GM18868 (cell line): ENCODE measurements at regions not wholly inside any gene's neighbourhood (a gene's known extent, or its start where the extent isn't known, plus 50 kb on each side); places are given as distances from the start of the nearest gene placed in this dataset.

Experiments used
- ATAC-seq: cut with Tn5 transposase; IDR thresholded peaks from one replicate; pipeline ENCODE4 v1.9.1; 2021; ENCODE audit warnings: mild to moderate bottlenecking, moderate library complexity; ENCODE audit not compliant: unreplicated experiment

DNA sequence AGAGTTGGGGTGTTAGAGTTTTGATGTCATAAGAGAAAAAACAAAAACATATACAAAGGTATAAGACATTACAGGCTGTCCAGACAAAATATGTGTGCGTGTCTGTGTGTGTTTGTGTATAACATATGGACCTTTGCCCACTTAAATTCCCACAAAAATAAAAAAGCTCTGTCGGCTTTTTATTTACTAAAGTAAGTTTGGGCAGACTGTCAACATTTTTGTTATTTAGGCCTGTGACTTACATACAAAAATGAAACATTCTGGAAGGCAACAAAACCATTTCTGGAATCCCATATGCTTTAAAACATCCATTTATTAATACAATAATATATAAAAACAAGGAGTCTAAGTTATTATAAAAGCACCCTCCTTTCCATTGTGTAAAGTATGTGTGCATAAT lies 960.1 kb upstream of the FAT3 start:
- ATAC-seq = no peak

DNA sequence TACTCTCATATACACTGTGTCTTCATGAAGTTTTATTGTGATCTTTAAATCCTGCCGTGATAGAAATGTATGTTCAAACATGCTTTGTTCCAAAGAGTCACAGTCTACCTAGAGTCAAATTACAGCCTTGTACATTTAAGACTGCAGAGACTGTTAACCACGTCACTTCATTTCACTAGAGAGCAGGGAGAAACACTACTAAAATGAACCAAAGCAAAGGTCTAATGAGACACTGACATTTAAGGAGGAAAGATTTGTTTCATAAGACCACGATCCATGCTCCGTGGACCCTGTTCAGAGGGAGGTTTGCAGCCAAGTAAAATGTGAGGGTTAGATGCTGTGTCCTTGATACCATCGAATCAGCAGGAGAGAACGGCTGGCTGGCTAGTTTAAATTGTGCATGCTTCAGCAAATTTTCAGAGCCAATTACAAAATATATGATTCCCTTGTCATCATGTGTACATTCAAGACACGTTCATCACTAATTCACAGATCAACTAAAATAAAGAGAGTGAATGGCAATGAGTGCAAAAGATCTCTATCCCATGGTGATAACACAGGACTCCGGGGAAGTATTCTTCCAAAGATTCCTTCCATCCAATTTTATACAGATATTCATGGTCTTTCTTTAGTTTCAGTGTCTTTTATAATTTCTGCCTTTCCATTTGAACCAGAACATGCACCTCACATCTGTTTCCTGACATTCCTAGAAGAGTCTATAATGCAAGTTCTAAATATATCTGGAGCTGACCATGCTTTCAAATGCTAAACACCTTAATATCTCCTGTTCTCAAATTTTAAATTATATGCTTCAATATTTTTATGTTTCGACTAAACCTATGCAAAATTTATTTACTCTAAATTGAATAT lies 960.9 kb upstream of the FAT3 start:
- no peak for ATAC-seq

- no peak for ATAC-seq
Measured at GRCh38 chr11:91261513-91261912, 963.1 kb upstream of the FAT3 start.

DNA sequence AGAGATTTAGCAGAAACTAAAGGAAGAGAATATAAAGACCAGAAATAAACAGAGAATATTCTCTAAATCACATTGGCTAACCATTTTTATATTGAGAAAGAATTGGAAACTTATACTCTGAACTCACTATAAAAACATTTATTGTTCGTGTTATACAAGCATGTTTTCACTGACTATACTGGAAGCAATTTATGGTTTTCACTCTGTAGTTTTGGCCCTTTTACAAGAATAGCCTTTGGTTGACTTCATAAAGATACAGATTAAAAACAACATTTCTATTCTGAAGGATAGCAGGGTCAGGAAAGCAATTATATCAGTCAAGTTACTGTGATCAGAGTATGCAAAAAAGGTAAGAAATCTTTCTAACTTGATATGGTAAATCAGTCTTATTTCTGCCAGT lies 965.7 kb upstream of the FAT3 start:
- no peak for ATAC-seq

DNA sequence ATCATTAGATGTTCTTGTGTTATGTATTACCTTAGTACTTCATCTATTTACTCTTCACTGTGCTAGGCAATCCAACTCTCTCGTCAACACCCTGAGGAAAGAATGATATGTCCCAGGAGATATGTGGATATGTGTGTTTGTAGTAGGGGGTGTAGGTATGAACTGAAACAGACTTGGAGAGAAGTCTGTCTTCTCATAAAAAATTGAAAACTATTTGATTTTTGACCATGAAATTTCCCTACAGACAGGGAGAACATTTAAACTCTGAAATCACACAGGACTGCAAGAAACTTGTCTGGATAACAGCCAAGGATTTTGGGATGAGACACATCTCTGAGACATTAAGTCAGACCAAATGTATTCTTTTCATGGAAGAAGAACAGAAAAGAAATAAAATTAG lies 967.0 kb upstream of the FAT3 start:
- ATAC-seq = no peak

GRCh38 chr11:91248199-91248807 lies 976.3 kb upstream of the FAT3 start:
- ATAC-seq = peak; percentile 77

- no peak for ATAC-seq
Measured at GRCh38 chr11:91247009-91247735, 977.4 kb upstream of the FAT3 start.

DNA sequence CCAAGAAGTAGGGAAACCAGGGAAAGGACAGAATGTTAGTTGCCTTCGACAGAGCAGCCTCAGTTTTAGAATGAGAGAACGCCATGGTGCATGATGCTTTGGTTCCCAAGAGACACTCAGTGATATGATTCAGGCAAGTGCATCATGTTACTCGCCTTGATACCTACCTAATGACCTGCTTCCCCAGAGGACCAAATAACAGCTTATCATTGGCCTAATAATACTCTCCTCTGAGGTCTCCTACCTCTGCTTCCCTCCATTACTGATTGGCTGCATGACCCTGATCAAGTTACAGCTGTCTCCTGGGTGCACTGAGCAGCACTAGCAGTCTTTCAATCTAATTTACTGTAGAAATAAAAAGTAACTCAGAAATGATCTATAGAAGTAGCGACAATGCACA lies 979.7 kb upstream of the FAT3 start:
- ATAC-seq = no peak

DNA sequence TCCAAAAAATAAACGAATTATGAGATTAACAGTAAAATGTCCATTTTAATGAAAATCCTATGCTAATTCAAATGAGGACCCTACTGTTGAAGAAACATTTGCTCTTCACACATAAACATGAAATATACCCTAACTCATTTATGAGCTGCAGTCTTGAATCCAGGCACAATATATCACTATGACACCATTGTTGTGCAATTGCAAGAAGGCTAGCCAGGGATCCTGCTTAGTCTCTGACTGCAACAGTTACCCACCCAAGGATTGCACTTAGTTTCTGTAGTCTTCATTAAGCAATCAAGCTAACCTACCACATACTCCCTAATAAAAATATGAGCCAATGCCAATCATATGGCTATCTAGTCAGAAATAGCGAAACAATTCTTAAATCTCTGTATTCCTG lies 981.0 kb upstream of the FAT3 start:
- no peak for ATAC-seq

DNA sequence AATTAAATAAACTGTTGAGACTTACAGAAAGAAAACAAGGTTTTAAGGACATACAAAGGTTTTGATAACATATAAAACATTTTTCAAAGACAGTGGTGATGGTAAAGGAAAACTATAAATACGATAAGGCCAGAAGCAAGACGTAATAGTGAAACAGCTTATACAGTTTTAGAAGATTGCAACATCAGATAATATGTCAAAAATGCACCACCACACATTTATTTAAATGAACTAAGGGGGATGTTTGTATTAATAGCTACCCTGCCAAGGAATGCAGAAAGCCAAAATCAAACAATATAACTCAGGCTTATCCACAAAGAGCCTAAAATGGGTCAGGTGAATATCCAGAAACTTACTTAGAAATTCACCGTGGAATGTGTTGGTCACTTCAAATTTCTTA lies 981.6 kb upstream of the FAT3 start:
- ATAC-seq = no peak

GRCh38 chr11:91241226-91241625 lies 983.4 kb upstream of the FAT3 start:
- ATAC-seq = no peak

- ATAC-seq = peak; percentile 50
Measured at GRCh38 chr11:91239359-91239758, 985.3 kb upstream of the FAT3 start.

DNA sequence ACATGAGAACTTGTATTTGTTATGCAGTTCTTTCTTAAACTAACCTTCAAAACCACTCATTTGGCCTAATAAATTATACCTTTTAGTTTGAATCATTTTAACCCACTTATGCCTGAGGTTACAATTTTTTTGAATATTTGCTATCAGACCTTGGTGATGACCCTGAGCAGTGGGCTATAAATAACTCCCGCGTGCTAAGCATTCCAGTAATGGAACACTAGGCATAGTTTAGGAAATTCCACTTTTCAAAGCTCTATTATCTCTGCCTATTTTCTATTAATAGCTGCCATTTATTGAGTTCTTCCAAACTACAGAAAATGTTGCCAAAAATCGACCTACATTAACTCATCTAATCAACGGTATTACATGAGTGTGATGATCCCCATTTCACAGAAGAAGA lies 993.4 kb upstream of the FAT3 start:
- ATAC-seq = no peak

- ATAC-seq = no peak
Measured at GRCh38 chr11:91230647-91231046, 994.0 kb upstream of the FAT3 start.

DNA sequence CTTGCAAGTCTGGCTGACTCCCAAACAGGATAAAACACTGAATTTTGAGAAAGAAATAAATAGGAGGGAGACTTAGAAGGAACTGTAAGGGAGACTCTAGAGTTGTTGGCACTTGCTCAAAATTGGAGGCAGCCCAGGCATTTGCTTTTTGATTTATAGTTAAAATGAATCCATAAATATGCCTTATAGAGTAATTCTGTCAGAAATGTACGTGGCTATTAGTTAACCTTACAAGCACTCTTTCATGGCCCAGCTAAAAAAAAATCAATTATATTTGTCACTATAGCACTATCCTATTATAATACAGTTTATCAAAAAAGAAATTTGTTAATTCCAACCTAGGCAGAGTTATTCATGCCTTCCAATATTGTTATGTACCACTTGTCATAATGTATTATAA lies 1000.0 kb upstream of the CHORDC1 start:
- ATAC-seq = no peak

- ATAC-seq = no peak
Measured at GRCh38 chr11:91220476-91221202, 997.8 kb upstream of the CHORDC1 start.

GRCh38 chr11:91219535-91219934 lies 996.7 kb upstream of the CHORDC1 start:
- ATAC-seq = no peak

GRCh38 chr11:91209751-91210150 lies 986.9 kb upstream of the CHORDC1 start:
- no peak for ATAC-seq

DNA sequence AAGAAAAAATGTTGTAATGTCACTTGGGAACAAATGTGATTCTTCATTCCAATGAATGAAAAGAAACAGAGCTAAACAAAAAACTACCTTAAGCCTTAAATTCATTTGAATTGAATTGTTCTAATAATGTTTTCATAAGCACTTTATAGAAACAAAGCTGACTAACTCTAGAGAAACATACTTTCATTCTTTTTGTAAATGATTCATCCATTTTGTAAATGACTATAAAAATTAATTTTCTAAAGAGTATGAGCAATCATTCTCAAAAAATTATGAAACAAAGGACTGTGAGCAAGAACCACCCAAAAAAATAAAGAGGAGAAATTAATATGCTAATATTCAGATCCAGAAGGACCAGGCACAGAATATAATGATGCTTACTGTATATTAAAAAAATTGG lies 986.5 kb upstream of the CHORDC1 start:
- ATAC-seq = no peak

DNA sequence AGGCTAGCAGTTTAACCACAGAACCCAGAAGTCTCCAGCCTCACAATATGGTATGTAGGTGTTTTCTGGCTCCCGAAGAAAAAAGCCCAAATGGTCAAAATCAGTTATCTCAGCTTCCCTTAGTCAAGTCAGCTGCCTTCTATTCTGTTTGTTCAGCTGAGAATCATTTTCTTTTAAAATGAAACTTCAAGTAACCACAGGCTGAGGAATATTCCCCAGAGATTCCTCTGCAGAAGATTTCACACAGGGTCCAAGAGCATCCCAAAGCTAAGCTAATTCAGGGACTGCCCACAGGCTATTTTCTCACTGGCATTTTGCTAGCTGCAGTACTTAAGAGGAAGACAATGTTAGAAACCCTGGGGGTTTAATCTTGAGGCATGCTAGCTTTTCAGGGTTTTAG lies 977.0 kb upstream of the CHORDC1 start:
- ATAC-seq = peak; percentile 51

DNA sequence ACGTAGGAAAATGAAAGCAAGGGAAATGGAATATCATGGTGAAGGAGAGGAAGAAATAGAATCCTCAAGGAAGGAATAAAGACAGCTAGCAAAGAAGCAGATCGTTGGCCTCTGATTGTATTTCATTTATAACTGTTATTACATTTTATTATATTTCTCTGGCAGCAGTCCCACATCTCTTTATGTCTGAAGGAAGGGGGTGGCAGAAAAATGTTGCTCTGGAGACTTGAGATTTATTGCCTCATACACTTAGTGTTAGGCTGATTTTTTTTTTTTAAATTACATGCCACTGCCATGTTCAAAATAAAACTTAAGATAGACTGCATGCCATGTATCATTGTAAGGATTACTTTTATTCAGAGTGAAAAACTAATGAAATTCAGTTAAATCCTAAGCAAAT lies 971.7 kb upstream of the CHORDC1 start:
- ATAC-seq = no peak
